H4 (cell line): ENCODE measurements at regions not wholly inside any gene's neighbourhood (a gene's known extent, or its start where the extent isn't known, plus 50 kb on each side); places are given as distances from the start of the nearest gene placed in this dataset.
"Not testable (repeated sequence)": the region's sequence is repeated elsewhere in the genome, so short reads cannot be mapped to it uniquely, and the experiment has no call there.

Experiments
- DNase-seq: peaks from one replicate; pipeline ENCODE4 v3.0.0-alpha.2; 2015; ENCODE audit warnings: low spot score

GRCh38 chr6:153424719-153425400 lies 293.8 kb upstream of the RGS17 start:
- DNase-seq = no peak

GRCh38 chr6:153412519-153412918 lies 281.4 kb upstream of the RGS17 start:
- no peak for DNase-seq

- no peak for DNase-seq
Measured at GRCh38 chr6:153411070-153411648, 280.1 kb upstream of the RGS17 start.

GRCh38 chr6:153405931-153406330 lies 274.8 kb upstream of the RGS17 start:
- DNase-seq = no peak

GRCh38 chr6:153401751-153402150 lies 270.7 kb upstream of the RGS17 start:
- DNase-seq = no peak

- DNase-seq = no peak
Measured at GRCh38 chr6:153392156-153392555, 261.1 kb upstream of the RGS17 start.

GRCh38 chr6:153373869-153374268 lies 242.8 kb upstream of the RGS17 start:
- DNase-seq = no peak

GRCh38 chr6:153368131-153368530 lies 237.0 kb upstream of the RGS17 start:
- no peak for DNase-seq

GRCh38 chr6:153367021-153367420 lies 235.9 kb upstream of the RGS17 start:
- no peak for DNase-seq

- DNase-seq = no peak
Measured at GRCh38 chr6:153357391-153357790, 226.3 kb upstream of the RGS17 start.

- DNase-seq = no peak
Measured at GRCh38 chr6:153340568-153340967, 209.5 kb upstream of the RGS17 start.

- DNase-seq = no peak
Measured at GRCh38 chr6:153334121-153334520, 203.0 kb upstream of the RGS17 start.

GRCh38 chr6:153331221-153331620 lies 200.1 kb upstream of the RGS17 start:
- DNase-seq = not testable (repeated sequence)

- DNase-seq = no peak
Measured at GRCh38 chr6:153328194-153328593, 197.1 kb upstream of the RGS17 start.

GRCh38 chr6:153325661-153326060 lies 194.6 kb upstream of the RGS17 start:
- DNase-seq = no peak

GRCh38 chr6:153312634-153313033 lies 181.6 kb upstream of the RGS17 start:
- peak; percentile 45 for DNase-seq

- no peak for DNase-seq
Measured at GRCh38 chr6:153309651-153310050, 178.6 kb upstream of the RGS17 start.

GRCh38 chr6:153302133-153302532 lies 171.1 kb upstream of the RGS17 start:
- no peak for DNase-seq

GRCh38 chr6:153301602-153302001 lies 170.5 kb upstream of the RGS17 start:
- DNase-seq = no peak

- DNase-seq = not testable (repeated sequence)
Measured at GRCh38 chr6:153282456-153282855, 151.4 kb upstream of the RGS17 start.

GRCh38 chr6:153275997-153276396 lies 144.9 kb upstream of the RGS17 start:
- no peak for DNase-seq

- no peak for DNase-seq
Measured at GRCh38 chr6:153272201-153272980, 141.3 kb upstream of the RGS17 start.

- DNase-seq = no peak
Measured at GRCh38 chr6:153263489-153263888, 132.4 kb upstream of the RGS17 start.
